ENCODE measurements at regions not wholly inside any gene's neighbourhood (a gene's known extent, or its start where the extent isn't known, plus 50 kb on each side); places are given as distances from the start of the nearest gene placed in this dataset.

DNA sequence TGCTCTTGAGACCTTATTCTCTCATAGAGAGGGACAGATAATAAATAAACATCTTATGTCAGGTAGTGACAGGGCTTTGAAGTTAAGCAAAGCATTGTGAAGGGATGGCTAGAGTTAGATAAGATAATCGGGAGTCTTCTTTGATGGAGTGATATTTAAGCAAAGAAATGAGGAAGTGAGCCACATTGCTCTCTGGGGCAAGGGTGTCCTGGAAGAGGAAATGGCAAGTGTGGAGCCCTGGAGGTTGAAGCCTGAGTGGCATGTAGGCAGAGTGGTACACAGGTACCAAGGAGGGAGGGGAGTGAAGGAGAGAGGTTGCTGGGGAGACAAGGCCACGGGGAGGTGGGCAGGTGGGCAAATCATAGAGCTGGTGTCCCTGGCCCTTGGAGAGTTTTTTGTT, 110.2 kb downstream of the CTAGE1 start:
- TF ChIP-seq, protein P1, sequence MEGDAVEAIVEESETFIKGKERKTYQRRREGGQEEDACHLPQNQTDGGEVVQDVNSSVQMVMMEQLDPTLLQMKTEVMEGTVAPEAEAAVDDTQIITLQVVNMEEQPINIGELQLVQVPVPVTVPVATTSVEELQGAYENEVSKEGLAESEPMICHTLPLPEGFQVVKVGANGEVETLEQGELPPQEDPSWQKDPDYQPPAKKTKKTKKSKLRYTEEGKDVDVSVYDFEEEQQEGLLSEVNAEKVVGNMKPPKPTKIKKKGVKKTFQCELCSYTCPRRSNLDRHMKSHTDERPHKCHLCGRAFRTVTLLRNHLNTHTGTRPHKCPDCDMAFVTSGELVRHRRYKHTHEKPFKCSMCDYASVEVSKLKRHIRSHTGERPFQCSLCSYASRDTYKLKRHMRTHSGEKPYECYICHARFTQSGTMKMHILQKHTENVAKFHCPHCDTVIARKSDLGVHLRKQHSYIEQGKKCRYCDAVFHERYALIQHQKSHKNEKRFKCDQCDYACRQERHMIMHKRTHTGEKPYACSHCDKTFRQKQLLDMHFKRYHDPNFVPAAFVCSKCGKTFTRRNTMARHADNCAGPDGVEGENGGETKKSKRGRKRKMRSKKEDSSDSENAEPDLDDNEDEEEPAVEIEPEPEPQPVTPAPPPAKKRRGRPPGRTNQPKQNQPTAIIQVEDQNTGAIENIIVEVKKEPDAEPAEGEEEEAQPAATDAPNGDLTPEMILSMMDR (IDR thresholded peaks at IDR 0.05; ENCODE audit: low read depth, low read length, missing input control): no peak
- TF ChIP-seq, protein P2, sequence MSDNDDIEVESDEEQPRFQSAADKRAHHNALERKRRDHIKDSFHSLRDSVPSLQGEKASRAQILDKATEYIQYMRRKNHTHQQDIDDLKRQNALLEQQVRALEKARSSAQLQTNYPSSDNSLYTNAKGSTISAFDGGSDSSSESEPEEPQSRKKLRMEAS (IDR thresholded peaks at IDR 0.05): no peak
- TF ChIP-seq HNF4A (conservative IDR thresholded peaks at IDR 0.05): no peak

Data from liver (tissue), 3 donors.